ENCODE measurements at regions not wholly inside any gene's neighbourhood (a gene's known extent, or its start where the extent isn't known, plus 50 kb on each side); places are given as distances from the start of the nearest gene placed in this dataset.

- no peak for DNase-seq (ENCODE audit: low spot score in 2 of 2)
- Mint-ChIP-seq H3K36me3 (no peaks in the 10 kb centered on the region), H3K9me3 (peaks cover 5 to 12% of the 10 kb centered on the region in 2 donors), H3K27ac (no peak overlapping the region)
- ATAC-seq: no peak
Measured at GRCh38 chr15:96746665-96747064, 416.2 kb downstream of the NR2F2 start.

- Mint-ChIP-seq H3K36me3 (no peaks in the 10 kb centered on the region), H3K9me3 (peaks cover 5 to 6% of the 10 kb centered on the region in 2 donors), H3K27ac (no peak overlapping the region)
- ATAC-seq (no peak), DNase-seq (ENCODE audit: low spot score in 2 of 2) (no peak)
Measured at GRCh38 chr15:96747291-96747690, 416.8 kb downstream of the NR2F2 start.

DNA sequence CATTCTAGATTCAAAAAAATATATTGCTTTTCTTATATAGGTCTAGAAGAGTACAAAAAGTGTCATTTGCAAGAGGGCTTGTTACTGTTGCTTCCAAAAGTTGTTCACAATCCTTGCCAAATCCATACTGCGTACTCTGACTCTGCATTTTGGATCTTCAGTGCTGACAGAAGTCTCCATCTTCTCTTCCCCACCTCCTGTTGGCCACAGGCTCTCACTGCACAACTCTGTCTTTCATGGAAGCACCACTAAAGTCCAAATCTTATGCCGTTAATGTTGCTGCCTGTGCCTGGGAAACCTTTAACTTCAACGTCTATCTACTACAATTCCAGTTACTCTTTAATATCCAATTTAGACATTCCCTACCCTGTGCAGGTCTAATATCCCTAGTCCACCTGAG is 419.9 kb downstream of the NR2F2 start:
- Mint-ChIP-seq H3K36me3 (no peaks in the 10 kb centered on the region), H3K27ac (no peak overlapping the region), H3K9me3 (peaks cover 2 to 3% of the 10 kb centered on the region in 2 donors)
- no peak for ATAC-seq
- DNase-seq (ENCODE audit: low spot score in 2 of 2): no peak

GRCh38 chr15:96756146-96756545 is 425.6 kb downstream of the NR2F2 start:
- ATAC-seq (no peak), DNase-seq (ENCODE audit: low spot score in 2 of 2) (no peak)
- Mint-ChIP-seq H3K36me3 (no peaks in the 10 kb centered on the region), H3K27ac (no peak overlapping the region), H3K9me3 (peaks cover 3 to 4% of the 10 kb centered on the region in 2 donors)

DNA sequence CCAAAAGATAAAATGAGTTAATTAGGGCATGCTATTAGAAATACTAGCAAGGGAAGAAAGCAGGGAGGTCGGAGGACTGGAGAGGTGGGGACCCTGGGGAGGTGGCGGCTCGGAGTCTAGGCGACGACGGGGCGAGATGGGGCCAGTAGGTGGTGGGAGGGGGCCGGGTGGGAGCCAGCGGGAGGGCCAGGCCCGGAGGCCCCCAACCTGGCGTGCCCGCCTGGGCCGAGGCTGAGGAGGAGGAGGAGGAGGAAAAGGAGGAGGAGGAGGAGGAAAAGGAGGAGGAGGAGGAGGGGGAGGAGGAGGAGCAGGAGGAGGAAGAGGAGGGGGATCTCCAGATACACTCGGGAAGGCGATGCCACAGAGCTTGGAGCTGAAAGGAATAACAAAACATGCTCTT is 426.2 kb downstream of the NR2F2 start:
- Mint-ChIP-seq H3K36me3 (no peaks in the 10 kb centered on the region), H3K9me3 (peaks cover 3 to 4% of the 10 kb centered on the region in 2 donors), H3K27ac (no peak overlapping the region)
- no peak for DNase-seq (ENCODE audit: low spot score in 2 of 2)
- ATAC-seq: no peak

DNA sequence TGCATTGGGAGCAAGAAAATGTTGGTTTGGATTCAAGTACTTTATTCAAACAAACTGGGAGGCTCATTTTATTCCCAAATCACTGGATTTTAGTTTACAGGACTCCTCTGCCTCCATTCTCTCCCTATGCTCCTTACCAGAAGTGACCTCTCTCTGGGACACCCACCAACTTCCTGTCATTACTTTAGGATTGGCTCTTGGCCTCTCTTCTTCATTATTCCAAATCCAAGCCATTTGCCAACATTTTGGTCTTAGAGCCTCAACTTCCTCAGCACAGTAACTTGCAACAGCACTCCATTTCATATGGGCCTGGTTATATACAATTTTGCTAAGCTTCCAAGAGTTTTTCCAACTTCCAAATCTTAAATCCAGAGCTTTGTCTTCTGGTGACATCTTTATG is 432.1 kb downstream of the NR2F2 start:
- Mint-ChIP-seq H3K9me3 (peaks cover under 1 to 3% of the 10 kb centered on the region in 2 donors), H3K27ac (no peak overlapping the region), H3K36me3 (no peaks in the 10 kb centered on the region)
- ATAC-seq (no peak), DNase-seq (ENCODE audit: low spot score in 2 of 2) (no peak)

- H3K36me3 Mint-ChIP-seq: no peaks in the 10 kb centered on the region
- no peak overlapping the region for H3K27ac Mint-ChIP-seq
- ATAC-seq (no peak), DNase-seq (ENCODE audit: low spot score in 2 of 2) (no peak)
- peaks cover 0 to 3% of the 10 kb centered on the region in 2 donors for H3K9me3 Mint-ChIP-seq
Measured at GRCh38 chr15:96764501-96764900, 434.0 kb downstream of the NR2F2 start.

DNA sequence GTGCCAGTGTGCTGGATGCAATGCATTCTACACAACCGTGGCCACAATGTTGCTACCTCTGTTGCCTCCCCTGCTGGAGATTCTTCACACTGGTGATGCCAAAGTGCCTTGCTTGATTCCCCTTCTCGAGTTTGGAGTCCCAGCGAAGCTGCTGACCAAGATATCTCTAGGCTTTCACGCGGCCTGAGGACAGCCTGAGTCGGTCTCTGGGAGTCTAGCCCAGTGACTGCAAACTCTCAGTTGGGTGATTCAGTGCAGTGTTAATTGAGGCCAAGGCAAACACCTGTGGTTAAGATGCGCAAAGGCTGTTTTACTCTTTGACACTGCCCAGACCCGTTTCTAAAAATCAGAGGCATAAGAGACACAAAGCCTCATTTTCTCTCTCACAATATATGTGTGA is 434.4 kb downstream of the NR2F2 start:
- no peaks in the 10 kb centered on the region for H3K36me3 Mint-ChIP-seq
- H3K27ac Mint-ChIP-seq: no peak overlapping the region
- ATAC-seq: no peak
- DNase-seq (ENCODE audit: low spot score in 2 of 2): no peak
- H3K9me3 Mint-ChIP-seq: peaks cover 0 to 3% of the 10 kb centered on the region in 2 donors

GRCh38 chr15:96766366-96766765 is 435.9 kb downstream of the NR2F2 start:
- DNase-seq (ENCODE audit: low spot score in 2 of 2) (no peak), ATAC-seq (no peak)
- Mint-ChIP-seq H3K9me3 (peaks cover 0 to 6% of the 10 kb centered on the region in 2 donors), H3K27ac (no peak overlapping the region), H3K36me3 (no peaks in the 10 kb centered on the region)

- ATAC-seq (no peak), DNase-seq (ENCODE audit: low spot score in 2 of 2) (no peak)
- Mint-ChIP-seq H3K9me3 (peaks cover 0 to 3% of the 10 kb centered on the region in 2 donors), H3K27ac (no peak overlapping the region), H3K36me3 (no peaks in the 10 kb centered on the region)
Measured at GRCh38 chr15:96767703-96768434, 437.4 kb downstream of the NR2F2 start.

GRCh38 chr15:96768435-96768789 is 437.9 kb downstream of the NR2F2 start:
- Mint-ChIP-seq H3K36me3 (no peaks in the 10 kb centered on the region), H3K27ac (no peak overlapping the region), H3K9me3 (peaks cover 0 to 3% of the 10 kb centered on the region in 2 donors)
- DNase-seq (ENCODE audit: low spot score in 2 of 2): no peak
- ATAC-seq: no peak

DNA sequence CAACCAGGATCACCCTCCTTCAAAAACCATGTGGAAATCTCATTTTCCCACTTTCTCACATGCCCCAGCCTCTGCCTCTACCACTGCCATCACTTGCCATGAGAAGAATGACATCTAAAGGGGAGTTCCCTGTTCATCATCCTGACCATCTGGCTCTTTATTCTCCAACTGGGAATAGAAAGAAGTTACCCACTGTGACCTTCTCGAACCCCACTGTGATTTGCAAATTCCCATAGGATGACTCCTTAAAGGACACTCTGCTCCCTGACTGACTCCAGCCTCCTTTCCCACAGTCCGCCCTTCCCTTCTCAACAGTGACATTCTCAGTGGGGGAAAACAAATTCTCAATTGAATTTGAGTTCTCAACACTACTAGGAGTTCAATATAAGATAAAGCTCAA is 440.5 kb downstream of the NR2F2 start:
- Mint-ChIP-seq H3K9me3 (peaks cover 3 to 5% of the 10 kb centered on the region in 2 donors), H3K36me3 (no peaks in the 10 kb centered on the region), H3K27ac (no peak overlapping the region)
- ATAC-seq: no peak
- DNase-seq (ENCODE audit: low spot score in 2 of 2): no peak

DNA sequence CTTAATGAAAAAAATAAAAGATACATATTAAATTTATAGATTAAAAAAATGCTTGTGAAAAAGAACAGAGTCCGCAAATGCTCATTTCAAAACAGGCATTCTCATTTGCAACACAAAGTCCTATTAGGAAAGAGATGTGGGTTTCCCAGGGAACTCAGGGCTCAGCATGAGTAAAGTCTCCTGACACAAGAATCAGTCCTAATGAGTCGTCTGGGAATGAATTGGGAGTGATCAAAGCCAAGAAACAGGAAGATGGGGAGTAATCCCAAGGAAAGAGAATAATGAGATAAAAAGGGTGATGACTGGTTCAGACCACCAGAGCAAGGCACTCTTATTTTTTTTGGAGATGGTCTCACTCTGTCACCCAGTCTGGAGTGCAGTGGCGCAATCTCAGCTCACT is 443.7 kb downstream of the NR2F2 start:
- Mint-ChIP-seq H3K27ac (no peak overlapping the region), H3K9me3 (peaks cover 3 to 5% of the 10 kb centered on the region in 2 donors), H3K36me3 (no peaks in the 10 kb centered on the region)
- ATAC-seq (no peak), DNase-seq (ENCODE audit: low spot score in 2 of 2) (no peak)

DNA sequence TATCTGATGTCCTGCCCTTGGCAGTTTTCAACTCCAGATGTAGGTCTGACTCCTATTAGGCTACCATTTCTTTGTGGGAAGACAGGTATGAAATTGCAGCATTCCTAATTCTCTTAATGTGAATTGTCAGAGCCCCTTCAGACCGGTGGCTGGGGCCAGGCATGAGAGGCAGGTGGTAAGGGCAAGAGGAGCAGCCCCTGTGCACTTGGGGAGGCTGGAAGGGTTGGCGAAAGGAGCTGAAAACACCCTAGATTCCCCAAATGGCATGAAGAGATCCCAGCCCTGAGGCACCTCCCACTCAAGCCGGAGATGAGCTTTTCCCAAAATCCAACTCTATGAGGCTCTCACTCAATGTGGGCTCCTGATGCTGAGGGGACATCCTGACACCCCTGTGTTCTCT is 453.2 kb downstream of the NR2F2 start:
- no peak for ATAC-seq
- H3K9me3 Mint-ChIP-seq: peaks cover 5 to 12% of the 10 kb centered on the region in 2 donors
- H3K27ac Mint-ChIP-seq: no peak overlapping the region
- DNase-seq (ENCODE audit: low spot score in 2 of 2): no peak
- H3K36me3 Mint-ChIP-seq: no peaks in the 10 kb centered on the region

DNA sequence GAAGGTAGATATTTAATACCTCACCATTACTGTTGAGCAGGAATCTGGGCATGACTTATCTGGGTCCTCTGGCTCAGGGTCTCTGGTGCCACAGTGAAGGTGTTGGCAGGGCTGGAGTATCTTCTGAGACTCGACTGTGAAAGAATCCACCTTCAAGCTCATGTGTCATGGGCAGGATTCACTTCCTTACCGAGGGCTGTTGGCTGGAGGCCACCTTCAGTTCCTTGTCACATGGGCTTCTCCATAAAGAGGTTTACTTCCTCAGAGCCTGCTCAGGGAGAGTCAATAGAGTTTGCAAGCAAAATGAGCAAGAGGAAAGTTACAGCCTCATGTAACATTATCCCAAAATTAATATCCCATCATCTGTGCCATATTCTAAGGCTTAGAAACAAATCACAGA is 459.5 kb downstream of the NR2F2 start:
- ATAC-seq: no peak
- no peaks in the 10 kb centered on the region for H3K36me3 Mint-ChIP-seq
- peaks cover 0 to 4% of the 10 kb centered on the region in 2 donors for H3K9me3 Mint-ChIP-seq
- DNase-seq (ENCODE audit: low spot score in 2 of 2): no peak
- no peak overlapping the region for H3K27ac Mint-ChIP-seq

GRCh38 chr15:96792216-96792615 is 461.7 kb downstream of the NR2F2 start:
- Mint-ChIP-seq H3K9me3 (peaks cover 0 to 4% of the 10 kb centered on the region in 2 donors), H3K36me3 (no peaks in the 10 kb centered on the region), H3K27ac (no peak overlapping the region)
- ATAC-seq (no peak), DNase-seq (ENCODE audit: low spot score in 2 of 2) (no peak)

DNA sequence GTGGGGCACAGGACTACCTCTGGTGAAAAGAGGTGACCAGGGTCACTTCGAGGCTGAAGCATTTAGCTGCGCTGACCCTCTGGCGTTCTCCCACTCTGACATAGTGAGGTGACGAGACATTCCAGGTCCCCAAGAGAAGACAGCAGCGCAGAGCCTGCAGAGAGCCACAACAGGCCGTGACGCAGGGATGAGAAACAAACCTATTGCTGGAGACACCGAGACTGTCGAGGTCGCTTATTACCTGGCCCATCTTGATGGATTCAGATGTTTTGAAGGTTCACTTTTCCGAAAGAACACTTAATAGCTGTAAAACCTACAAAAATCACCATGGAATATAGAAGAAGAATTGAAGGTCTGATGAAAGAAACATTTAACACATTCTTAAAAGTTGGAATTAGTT is 466.3 kb downstream of the NR2F2 start:
- no peaks in the 10 kb centered on the region for H3K36me3 Mint-ChIP-seq

GRCh38 chr15:96801576-96802150 is 471.2 kb downstream of the NR2F2 start:
- Mint-ChIP-seq H3K9me3 (peaks cover 7 to 8% of the 10 kb centered on the region in 2 donors), H3K27ac (no peak overlapping the region), H3K36me3 (no peaks in the 10 kb centered on the region)
- no peak for ATAC-seq
- no peak for DNase-seq (ENCODE audit: low spot score in 2 of 2)

More for the DNA sequence above, 466.3 kb downstream of the NR2F2 start:
- H3K9me3 Mint-ChIP-seq: peaks cover 7 to 8% of the 10 kb centered on the region in 2 donors
- H3K27ac Mint-ChIP-seq: no peak overlapping the region
- ATAC-seq: no peak
- DNase-seq (ENCODE audit: low spot score in 2 of 2): no peak
